GM12892 (cell line): ENCODE measurements at regions not wholly inside any gene's neighbourhood (a gene's known extent, or its start where the extent isn't known, plus 50 kb on each side); places are given as distances from the start of the nearest gene placed in this dataset.

ENCODE experiments used
- POLR2A ChIP-seq: IDR thresholded peaks from 2 replicates; pipeline ENCODE4 v1.6.1; 2011; ENCODE audit warnings: low read depth, low read length, control low read depth
- POLR2AphosphoS5 ChIP-seq: IDR thresholded peaks from 2 replicates; pipeline ENCODE4 v1.6.1; 2011; ENCODE audit warnings: low read depth, low read length, control low read depth
- TAF1 ChIP-seq: IDR thresholded peaks from 2 replicates; pipeline ENCODE4 v1.6.1; 2011; ENCODE audit warnings: low read depth, mild to moderate bottlenecking, control low read depth, low read length, borderline replicate concordance

- TF ChIP-seq POLR2AphosphoS5: no peak
- no peak for TF ChIP-seq POLR2A
- TF ChIP-seq TAF1: no peak
Measured at GRCh38 chr9:82445556-82445955, 457.0 kb downstream of the SPATA31D1 start.
